ENCODE measurements at regions not wholly inside any gene's neighbourhood (a gene's known extent, or its start where the extent isn't known, plus 50 kb on each side); places are given as distances from the start of the nearest gene placed in this dataset.

GRCh38 chr5:89728134-89728533, 681.4 kb downstream of the CETN3 start:
- no peak for TF ChIP-seq CTCF (IDR thresholded peaks at IDR 0.05)
- no peaks in the 10 kb centered on the region for H3K79me2 ChIP-seq
- H3K4me1 ChIP-seq, result no peaks in the 10 kb centered on the region
- no peak overlapping the region for H3K27ac ChIP-seq
- no peak overlapping the region for H3K4me3 ChIP-seq (ENCODE audit: low read depth, low read length)
- H3K9me3 ChIP-seq (ENCODE audit: control insufficient read depth, low read length), result no peaks in the 10 kb centered on the region
- H3K9ac ChIP-seq, result no peak overlapping the region
- H2AFZ ChIP-seq, result no peak overlapping the region
- H3K36me3 ChIP-seq (ENCODE audit: control insufficient read depth, insufficient read depth, low read length), result no peaks in the 10 kb centered on the region
- H3K4me2 ChIP-seq (ENCODE audit: low read length), result no peak overlapping the region
- no peaks in the 10 kb centered on the region for H3K27me3 ChIP-seq (ENCODE audit: control insufficient read depth, insufficient read depth, low read length)

- H3K36me3 ChIP-seq (ENCODE audit: control insufficient read depth, insufficient read depth, low read length), result no peaks in the 10 kb centered on the region
- H3K79me2 ChIP-seq, result no peaks in the 10 kb centered on the region
- H3K4me1 ChIP-seq, result no peaks in the 10 kb centered on the region
- no peaks in the 10 kb centered on the region for H3K9me3 ChIP-seq (ENCODE audit: control insufficient read depth, low read length)
- H3K27ac ChIP-seq, result no peak overlapping the region
- no peak for TF ChIP-seq CTCF (IDR thresholded peaks at IDR 0.05)
- H3K9ac ChIP-seq, result no peak overlapping the region
- no peak overlapping the region for H2AFZ ChIP-seq
- no peak overlapping the region for H3K4me3 ChIP-seq (ENCODE audit: low read depth, low read length)
- H3K4me2 ChIP-seq (ENCODE audit: low read length), result no peak overlapping the region
- no peaks in the 10 kb centered on the region for H3K27me3 ChIP-seq (ENCODE audit: control insufficient read depth, insufficient read depth, low read length)
Observed at GRCh38 chr5:89724379-89725095, 685.0 kb downstream of the CETN3 start.

GRCh38 chr5:89723907-89724306, 685.6 kb downstream of the CETN3 start:
- no peak overlapping the region for H3K4me2 ChIP-seq (ENCODE audit: low read length)
- no peaks in the 10 kb centered on the region for H3K36me3 ChIP-seq (ENCODE audit: control insufficient read depth, insufficient read depth, low read length)
- H3K4me1 ChIP-seq, result no peaks in the 10 kb centered on the region
- H2AFZ ChIP-seq, result no peak overlapping the region
- H3K27me3 ChIP-seq (ENCODE audit: control insufficient read depth, insufficient read depth, low read length), result no peaks in the 10 kb centered on the region
- H3K79me2 ChIP-seq, result no peaks in the 10 kb centered on the region
- H3K27ac ChIP-seq, result no peak overlapping the region
- no peak for TF ChIP-seq CTCF (IDR thresholded peaks at IDR 0.05)
- no peak overlapping the region for H3K4me3 ChIP-seq (ENCODE audit: low read depth, low read length)
- H3K9ac ChIP-seq, result no peak overlapping the region
- no peaks in the 10 kb centered on the region for H3K9me3 ChIP-seq (ENCODE audit: control insufficient read depth, low read length)

GRCh38 chr5:89722538-89722937, 687.0 kb downstream of the CETN3 start:
- no peaks in the 10 kb centered on the region for H3K4me1 ChIP-seq
- H3K36me3 ChIP-seq (ENCODE audit: control insufficient read depth, insufficient read depth, low read length), result no peaks in the 10 kb centered on the region
- no peak overlapping the region for H2AFZ ChIP-seq
- H3K79me2 ChIP-seq, result no peaks in the 10 kb centered on the region
- no peak for TF ChIP-seq CTCF (IDR thresholded peaks at IDR 0.05)
- no peak overlapping the region for H3K4me2 ChIP-seq (ENCODE audit: low read length)
- H3K27ac ChIP-seq, result no peak overlapping the region
- no peaks in the 10 kb centered on the region for H3K27me3 ChIP-seq (ENCODE audit: control insufficient read depth, insufficient read depth, low read length)
- H3K4me3 ChIP-seq (ENCODE audit: low read depth, low read length), result no peak overlapping the region
- H3K9ac ChIP-seq, result no peak overlapping the region
- no peaks in the 10 kb centered on the region for H3K9me3 ChIP-seq (ENCODE audit: control insufficient read depth, low read length)

- Histone ChIP-seq H3K4me3 (ENCODE audit: low read depth, low read length) (no peak overlapping the region), H3K4me2 (ENCODE audit: low read length) (no peak overlapping the region), H3K4me1 (no peaks in the 10 kb centered on the region), H3K27me3 (ENCODE audit: control insufficient read depth, insufficient read depth, low read length) (no peaks in the 10 kb centered on the region), H3K9ac (no peak overlapping the region), H3K79me2 (no peaks in the 10 kb centered on the region), H3K36me3 (ENCODE audit: control insufficient read depth, insufficient read depth, low read length) (no peaks in the 10 kb centered on the region), H3K9me3 (ENCODE audit: control insufficient read depth, low read length) (no peaks in the 10 kb centered on the region), H3K27ac (no peak overlapping the region), H2AFZ (no peak overlapping the region)
- no peak for TF ChIP-seq CTCF (IDR thresholded peaks at IDR 0.05)
Observed at GRCh38 chr5:89721931-89722330, 687.6 kb downstream of the CETN3 start.

Data from parathyroid adenoma (tissue), 2 donors.